HCT116 (cell line): ENCODE measurements at regions not wholly inside any gene's neighbourhood (a gene's known extent, or its start where the extent isn't known, plus 50 kb on each side); places are given as distances from the start of the nearest gene placed in this dataset.

Source experiments
- ELF1 ChIP-seq: IDR thresholded peaks from 2 replicates; pipeline ENCODE4 v1.6.1; 2012; ENCODE audit warnings: low read depth, borderline replicate concordance
- POLR2A ChIP-seq: IDR thresholded peaks from 2 replicates; pipeline ENCODE4 v1.7.0; 2011; ENCODE audit warnings: borderline replicate concordance; ENCODE audit not compliant: insufficient read depth, insufficient read length; ENCODE audit errors: extremely low read depth
- SP1 ChIP-seq: IDR thresholded peaks from 2 replicates; pipeline ENCODE4 v1.6.1; 2012; ENCODE audit warnings: low read depth
- TCF7L2 ChIP-seq: IDR thresholded peaks from 2 replicates; pipeline ENCODE4 v1.7.0; 2011; ENCODE audit warnings: borderline replicate concordance, inconsistent platforms; ENCODE audit not compliant: insufficient read depth, insufficient read length; ENCODE audit errors: extremely low read depth
- TF ChIP-seq, protein P1 (sequence below), 3 experiments: fragments of 200-600 bp in 1 of 3; sonication (generic) in 1 of 3; IDR thresholded peaks in 2 of 3; conservative IDR thresholded peaks in 1 of 3; 2 replicates each; pipeline ENCODE4 v1.5.1; 2012 to 2017; ENCODE audit warnings: low read depth in 2 of 3, low read length in 2 of 3, antibody characterized with exemption in 1 of 3, borderline replicate concordance in 1 of 3, control low read depth in 1 of 3, mild to moderate bottlenecking in 1 of 3, mixed read lengths in 1 of 3, mixed run types in 1 of 3, moderate library complexity in 1 of 3; ENCODE audit not compliant: insufficient read depth in 1 of 3

GRCh38 chr17:79675413-79675725 is 55.4 kb upstream of the ENPP7 start:
- TF ChIP-seq, protein P1, sequence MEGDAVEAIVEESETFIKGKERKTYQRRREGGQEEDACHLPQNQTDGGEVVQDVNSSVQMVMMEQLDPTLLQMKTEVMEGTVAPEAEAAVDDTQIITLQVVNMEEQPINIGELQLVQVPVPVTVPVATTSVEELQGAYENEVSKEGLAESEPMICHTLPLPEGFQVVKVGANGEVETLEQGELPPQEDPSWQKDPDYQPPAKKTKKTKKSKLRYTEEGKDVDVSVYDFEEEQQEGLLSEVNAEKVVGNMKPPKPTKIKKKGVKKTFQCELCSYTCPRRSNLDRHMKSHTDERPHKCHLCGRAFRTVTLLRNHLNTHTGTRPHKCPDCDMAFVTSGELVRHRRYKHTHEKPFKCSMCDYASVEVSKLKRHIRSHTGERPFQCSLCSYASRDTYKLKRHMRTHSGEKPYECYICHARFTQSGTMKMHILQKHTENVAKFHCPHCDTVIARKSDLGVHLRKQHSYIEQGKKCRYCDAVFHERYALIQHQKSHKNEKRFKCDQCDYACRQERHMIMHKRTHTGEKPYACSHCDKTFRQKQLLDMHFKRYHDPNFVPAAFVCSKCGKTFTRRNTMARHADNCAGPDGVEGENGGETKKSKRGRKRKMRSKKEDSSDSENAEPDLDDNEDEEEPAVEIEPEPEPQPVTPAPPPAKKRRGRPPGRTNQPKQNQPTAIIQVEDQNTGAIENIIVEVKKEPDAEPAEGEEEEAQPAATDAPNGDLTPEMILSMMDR (IDR thresholded peaks at IDR 0.05 in 2 of 3, conservative IDR thresholded peaks at IDR 0.05 in 1 of 3; ENCODE audit: borderline replicate concordance in 1 of 3, insufficient read depth in 1 of 3, low read depth in 2 of 3, low read length in 2 of 3): no peak
- TF ChIP-seq ELF1 (no peak), SP1 (no peak), TCF7L2 (no peak), POLR2A (no peak)
